Neural progenitor cell (in vitro differentiated cells): ENCODE measurements at regions not wholly inside any gene's neighbourhood (a gene's known extent, or its start where the extent isn't known, plus 50 kb on each side); places are given as distances from the start of the nearest gene placed in this dataset.

Experiments
- EZH2 ChIP-seq: fragments of 200-600 bp; sonication (generic); IDR thresholded peaks from 2 replicates; pipeline ENCODE4 v1.6.1; 2017; ENCODE audit warnings: antibody characterized with exemption, mild to moderate bottlenecking, moderate library complexity
- TF ChIP-seq, protein P1 (sequence below): fragments of 200-600 bp; sonication (generic); IDR thresholded peaks from 2 replicates; pipeline ENCODE4 v1.5.1; 2017; ENCODE audit warnings: antibody characterized with exemption, mild to moderate bottlenecking

DNA sequence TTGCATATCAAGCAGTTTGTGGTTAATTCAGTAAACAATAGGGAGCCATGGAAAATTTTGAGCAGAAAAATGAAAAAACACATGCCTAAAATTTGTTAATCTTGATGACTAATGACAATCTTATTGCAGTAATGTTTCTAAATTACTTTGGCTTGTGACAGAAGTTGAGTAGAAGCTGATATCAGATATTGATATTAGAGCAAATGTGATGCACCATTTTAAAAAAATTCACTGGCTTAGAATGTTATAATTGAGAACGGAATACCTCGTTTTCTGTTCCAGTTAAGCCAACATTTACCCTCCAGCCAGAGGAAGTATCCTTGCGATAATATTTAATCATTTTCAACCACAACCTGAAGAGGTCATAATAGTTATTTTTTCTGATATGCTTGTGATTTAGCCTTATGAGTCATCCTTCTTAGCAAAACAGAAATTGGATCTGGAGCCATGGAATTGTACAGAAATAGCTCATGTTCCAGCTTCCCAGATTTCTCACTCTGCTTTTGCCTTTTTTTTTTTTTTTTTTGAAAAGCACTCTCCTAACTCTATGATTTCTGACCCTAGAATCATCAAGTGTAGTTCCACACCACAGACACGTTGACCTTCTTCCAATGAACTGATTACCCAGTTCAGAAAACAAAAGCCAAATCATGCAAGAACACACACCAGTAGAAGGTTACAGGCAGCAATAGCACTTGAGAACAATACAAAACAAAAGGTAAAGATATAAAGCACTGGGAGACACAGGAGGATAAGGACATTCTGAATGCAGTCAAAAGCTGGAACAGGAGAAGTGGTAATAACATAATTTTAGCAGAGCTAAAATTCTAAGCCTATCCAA, 96.8 kb upstream of the PHYHIPL start:
- TF ChIP-seq, protein P1, sequence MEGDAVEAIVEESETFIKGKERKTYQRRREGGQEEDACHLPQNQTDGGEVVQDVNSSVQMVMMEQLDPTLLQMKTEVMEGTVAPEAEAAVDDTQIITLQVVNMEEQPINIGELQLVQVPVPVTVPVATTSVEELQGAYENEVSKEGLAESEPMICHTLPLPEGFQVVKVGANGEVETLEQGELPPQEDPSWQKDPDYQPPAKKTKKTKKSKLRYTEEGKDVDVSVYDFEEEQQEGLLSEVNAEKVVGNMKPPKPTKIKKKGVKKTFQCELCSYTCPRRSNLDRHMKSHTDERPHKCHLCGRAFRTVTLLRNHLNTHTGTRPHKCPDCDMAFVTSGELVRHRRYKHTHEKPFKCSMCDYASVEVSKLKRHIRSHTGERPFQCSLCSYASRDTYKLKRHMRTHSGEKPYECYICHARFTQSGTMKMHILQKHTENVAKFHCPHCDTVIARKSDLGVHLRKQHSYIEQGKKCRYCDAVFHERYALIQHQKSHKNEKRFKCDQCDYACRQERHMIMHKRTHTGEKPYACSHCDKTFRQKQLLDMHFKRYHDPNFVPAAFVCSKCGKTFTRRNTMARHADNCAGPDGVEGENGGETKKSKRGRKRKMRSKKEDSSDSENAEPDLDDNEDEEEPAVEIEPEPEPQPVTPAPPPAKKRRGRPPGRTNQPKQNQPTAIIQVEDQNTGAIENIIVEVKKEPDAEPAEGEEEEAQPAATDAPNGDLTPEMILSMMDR: no peak
- no peak for TF ChIP-seq EZH2
